HG03521 (cell line): ENCODE measurements at regions not wholly inside any gene's neighbourhood (a gene's known extent, or its start where the extent isn't known, plus 50 kb on each side); places are given as distances from the start of the nearest gene placed in this dataset.

Source experiments
- ATAC-seq: cut with Tn5 transposase; IDR thresholded peaks from one replicate; pipeline ENCODE4 v1.9.1; 2021; ENCODE audit warnings: mild to moderate bottlenecking, moderate library complexity; ENCODE audit not compliant: unreplicated experiment

GRCh38 chr10:32174349-32174893, 118.2 kb upstream of the KIF5B start:
- no peak for ATAC-seq

GRCh38 chr10:32171204-32171603, 115.0 kb upstream of the KIF5B start:
- no peak for ATAC-seq

- ATAC-seq = no peak
These were observed 113.3 kb upstream of the KIF5B start for GRCh38 chr10:32169556-32169955.

- ATAC-seq = no peak
These were observed 111.2 kb upstream of the KIF5B start for GRCh38 chr10:32167450-32167849.

- ATAC-seq = no peak
These were observed 110.1 kb upstream of the KIF5B start for GRCh38 chr10:32166365-32166764.

GRCh38 chr10:32163762-32164148, 107.5 kb upstream of the KIF5B start:
- ATAC-seq = no peak

- ATAC-seq = no peak
These were observed 107.0 kb upstream of the KIF5B start for GRCh38 chr10:32163071-32163761.

- ATAC-seq = no peak
These were observed 105.4 kb upstream of the KIF5B start for GRCh38 chr10:32161586-32161985.

- ATAC-seq = no peak
These were observed 104.6 kb upstream of the KIF5B start for GRCh38 chr10:32160864-32161263.

GRCh38 chr10:32159264-32159663, 103.0 kb upstream of the KIF5B start:
- no peak for ATAC-seq

- no peak for ATAC-seq
These were observed 99.8 kb upstream of the KIF5B start for GRCh38 chr10:32156031-32156495.

GRCh38 chr10:32155075-32155516, 98.9 kb upstream of the KIF5B start:
- no peak for ATAC-seq

- no peak for ATAC-seq
These were observed 97.7 kb upstream of the KIF5B start for GRCh38 chr10:32153931-32154330.

- no peak for ATAC-seq
These were observed 97.0 kb upstream of the KIF5B start for GRCh38 chr10:32153252-32153651.

GRCh38 chr10:32151871-32152270, 95.6 kb upstream of the KIF5B start:
- no peak for ATAC-seq

GRCh38 chr10:32150532-32151101, 94.4 kb upstream of the KIF5B start:
- ATAC-seq = no peak

GRCh38 chr10:32149252-32149955, 93.2 kb upstream of the KIF5B start:
- peak; percentile 82 for ATAC-seq

- ATAC-seq = peak; percentile 32
These were observed 92.6 kb upstream of the KIF5B start for GRCh38 chr10:32148864-32149251.

- no peak for ATAC-seq
These were observed 91.5 kb upstream of the KIF5B start for GRCh38 chr10:32147730-32148129.

- ATAC-seq = no peak
These were observed 89.9 kb upstream of the KIF5B start for GRCh38 chr10:32146166-32146565.

GRCh38 chr10:32144817-32145688, 88.8 kb upstream of the KIF5B start:
- no peak for ATAC-seq
